Liver (tissue), 8 donors: ENCODE measurements at regions not wholly inside any gene's neighbourhood (a gene's known extent, or its start where the extent isn't known, plus 50 kb on each side); places are given as distances from the start of the nearest gene placed in this dataset.

Source experiments
- DNase-seq: peaks from one replicate; pipeline ENCODE4 v3.0.0-alpha.2; 2017; ENCODE audit warnings: low spot score
- H3K27ac ChIP-seq, 2 donors: one replicate each; pipeline ENCODE4 v1.7.0; 2013; ENCODE audit warnings: inconsistent platforms in 2 of 2, low read length in 2 of 2, control low read depth in 1 of 2, low read depth in 1 of 2, mild to moderate bottlenecking in 1 of 2
- H3K27me3 ChIP-seq, 4 donors: one replicate each; pipeline versions ENCODE4 v1.6.1 to v1.7.0; 2013; ENCODE audit warnings: low read length in 3 of 4, inconsistent platforms in 1 of 4, mild to moderate bottlenecking in 1 of 4, moderate library complexity in 1 of 4; ENCODE audit not compliant: control insufficient read depth in 4 of 4, insufficient read depth in 4 of 4
- H3K36me3 ChIP-seq, 4 donors: one replicate each; pipeline versions ENCODE4 v1.6.1 to v1.7.0; 2013; ENCODE audit warnings: low read length in 3 of 4, mild to moderate bottlenecking in 3 of 4, low read depth in 1 of 4, moderate library complexity in 1 of 4; ENCODE audit not compliant: control insufficient read depth in 4 of 4, insufficient read depth in 3 of 4
- H3K4me1 ChIP-seq, 4 donors: one replicate each; pipeline versions ENCODE4 v1.6.1 to v1.7.0; 2013; ENCODE audit warnings: low read length in 3 of 4, mild to moderate bottlenecking in 3 of 4, moderate library complexity in 1 of 4; ENCODE audit not compliant: control insufficient read depth in 4 of 4, insufficient read depth in 4 of 4
- H3K4me3 ChIP-seq, 3 donors: one replicate each; pipeline versions ENCODE4 v1.6.1 to v1.7.0; 2013; ENCODE audit warnings: low read length in 3 of 3, control low read depth in 1 of 3, low read depth in 1 of 3, mild to moderate bottlenecking in 1 of 3
- H3K9ac ChIP-seq, 2 donors: one replicate each; pipeline ENCODE4 v1.7.0; 2013; ENCODE audit warnings: low read length in 2 of 2, mild to moderate bottlenecking in 2 of 2, moderate library complexity in 2 of 2, control low read depth in 1 of 2, low read depth in 1 of 2
- H3K9me3 ChIP-seq, 4 donors: one replicate each; pipeline versions ENCODE4 v1.6.1 to v1.7.0; 2013; ENCODE audit warnings: low read length in 3 of 4; ENCODE audit not compliant: control insufficient read depth in 4 of 4
- EGR1 ChIP-seq, 2 donors: IDR thresholded peaks; 2 replicates each; pipeline ENCODE4 v1.6.1; 2016 to 2018; ENCODE audit warnings: antibody characterized with exemption in 2 of 2, low read depth in 2 of 2
- FOXA1 ChIP-seq: IDR thresholded peaks from 2 replicates; pipeline ENCODE4 v1.6.1; 2016; ENCODE audit warnings: antibody characterized with exemption
- FOXA2 ChIP-seq: IDR thresholded peaks from 2 replicates; pipeline ENCODE4 v1.6.1; 2016; ENCODE audit warnings: antibody characterized with exemption
- HNF4A ChIP-seq, 2 donors: conservative IDR thresholded peaks; 2 replicates each; pipeline ENCODE4 v1.6.1; 2016; ENCODE audit warnings: antibody characterized with exemption in 2 of 2, mild to moderate bottlenecking in 2 of 2
- HNF4G ChIP-seq: IDR thresholded peaks from 2 replicates; pipeline ENCODE4 v1.6.1; 2016; ENCODE audit warnings: antibody characterized with exemption
- JUND ChIP-seq, 2 donors: IDR thresholded peaks; 2 replicates each; pipeline ENCODE4 v1.6.1; 2016; ENCODE audit warnings: antibody characterized with exemption in 2 of 2
- NR2F2 ChIP-seq: IDR thresholded peaks from 2 replicates; pipeline ENCODE4 v1.6.1; 2016; ENCODE audit warnings: antibody characterized with exemption
- RAD21 ChIP-seq, 2 donors: IDR thresholded peaks; 2 replicates each; pipeline ENCODE4 v1.6.1; 2016; ENCODE audit warnings: antibody characterized with exemption in 2 of 2, mild to moderate bottlenecking in 2 of 2
- RXRA ChIP-seq, 2 donors: IDR thresholded peaks; 2 replicates each; pipeline ENCODE4 v1.6.1; 2017 to 2018; ENCODE audit warnings: antibody characterized with exemption in 2 of 2, mild to moderate bottlenecking in 1 of 2
- SP1 ChIP-seq: IDR thresholded peaks from 2 replicates; pipeline ENCODE4 v1.6.1; 2018; ENCODE audit warnings: antibody characterized with exemption, mild to moderate bottlenecking
- TAF1 ChIP-seq: conservative IDR thresholded peaks from 2 replicates; pipeline ENCODE4 v1.6.1; 2016; ENCODE audit warnings: antibody characterized with exemption, mild to moderate bottlenecking
- YY1 ChIP-seq: IDR thresholded peaks from 2 replicates; pipeline ENCODE4 v1.6.1; 2016; ENCODE audit warnings: antibody characterized with exemption, mild to moderate bottlenecking
- WGBS: extraction: QIAGEN DNeasy Blood & Tissue Kit; methylation state at CpG from one replicate; pipeline ENCODE4 v1.1.7; 2013; 5-methylcytosine and 5-hydroxymethylcytosine counted together
- TF ChIP-seq, protein P1 (sequence below): fragments of 150-350 bp; IDR thresholded peaks from 2 replicates; pipeline ENCODE4 v1.5.1; 2017; ENCODE audit warnings: improper control_type of control experiment, low read depth, low read length; ENCODE audit not compliant: missing input control
- TF ChIP-seq, protein P2 (sequence below): IDR thresholded peaks from 2 replicates; pipeline ENCODE4 v1.6.1; 2016; ENCODE audit warnings: antibody characterized with exemption
- TF ChIP-seq, protein P3 (sequence below): IDR thresholded peaks from 2 replicates; pipeline ENCODE4 v1.6.1; 2016; ENCODE audit warnings: antibody characterized with exemption
- TF ChIP-seq, protein P4 (sequence below): IDR thresholded peaks from 2 replicates; pipeline ENCODE4 v1.6.1; 2016; ENCODE audit warnings: antibody characterized with exemption
- TF ChIP-seq, protein P5 (sequence below): IDR thresholded peaks from 2 replicates; pipeline ENCODE4 v1.6.1; 2016; ENCODE audit warnings: antibody characterized with exemption, mild to moderate bottlenecking
- donor health status: healthy.
- donor health status: healthy.
- donor health status: healthy.
- donor health status: healthy.
- donor health status: healthy.

DNA sequence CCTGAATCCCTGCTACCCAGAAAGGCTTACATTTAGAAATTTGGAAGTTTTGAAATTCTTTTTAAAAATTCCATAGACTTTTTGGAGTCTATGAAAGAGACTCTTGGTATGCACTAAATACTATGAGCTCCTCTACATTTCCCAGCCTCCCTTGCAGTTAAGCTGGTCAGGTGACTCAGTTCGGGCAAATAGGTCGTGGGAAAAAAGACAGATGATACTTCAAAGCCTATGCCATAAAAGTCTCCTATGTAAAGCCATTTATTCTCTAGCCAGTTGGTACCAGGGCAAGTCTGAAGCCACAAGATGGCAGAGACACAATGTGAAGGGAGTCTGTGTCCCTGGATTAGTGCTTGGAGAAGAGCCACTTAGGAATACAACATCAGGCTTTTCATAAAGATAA, 101.8 kb downstream of the BOD1 start:
- DNase-seq, result no peak
- no peak overlapping the region for H3K4me3 ChIP-seq

DNA sequence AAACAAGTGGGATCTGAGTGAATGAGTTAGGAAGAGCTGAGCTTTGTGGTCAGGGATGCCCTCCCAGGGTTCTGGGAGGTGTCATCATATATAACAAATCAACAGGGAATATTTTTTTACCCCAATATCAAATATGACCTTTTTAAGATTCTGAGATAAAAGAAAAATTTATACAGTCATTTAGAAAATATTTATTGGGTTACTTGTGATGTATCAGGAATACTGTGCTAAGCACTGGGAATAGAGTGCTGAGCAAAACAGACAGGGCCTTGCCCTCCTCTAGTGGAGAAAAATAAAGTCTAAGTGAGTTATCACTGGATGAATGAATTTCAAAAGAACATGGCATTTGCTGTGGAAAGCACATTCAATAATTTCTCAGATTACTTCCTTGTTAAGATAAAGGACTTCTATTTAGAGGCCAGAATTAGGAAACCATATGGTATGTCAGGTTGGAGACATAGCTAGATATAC, 102.9 kb downstream of the BOD1 start:
- Histone ChIP-seq H3K4me1 (no peaks in the 10 kb centered on the region), H3K27me3 (peaks cover 0 to 5% (median 2%) of the 10 kb centered on the region in 4 donors), H3K9ac (no peak overlapping the region), H3K27ac (no peak overlapping the region), H3K36me3 (no peaks in the 10 kb centered on the region), H3K4me3 (no peak overlapping the region), H3K9me3 (no peaks in the 10 kb centered on the region)
- TF ChIP-seq EGR1 (IDR thresholded peaks at IDR 0.05; ENCODE audit: low read depth in 2 of 2), result no peak
- TF ChIP-seq, protein P1, sequence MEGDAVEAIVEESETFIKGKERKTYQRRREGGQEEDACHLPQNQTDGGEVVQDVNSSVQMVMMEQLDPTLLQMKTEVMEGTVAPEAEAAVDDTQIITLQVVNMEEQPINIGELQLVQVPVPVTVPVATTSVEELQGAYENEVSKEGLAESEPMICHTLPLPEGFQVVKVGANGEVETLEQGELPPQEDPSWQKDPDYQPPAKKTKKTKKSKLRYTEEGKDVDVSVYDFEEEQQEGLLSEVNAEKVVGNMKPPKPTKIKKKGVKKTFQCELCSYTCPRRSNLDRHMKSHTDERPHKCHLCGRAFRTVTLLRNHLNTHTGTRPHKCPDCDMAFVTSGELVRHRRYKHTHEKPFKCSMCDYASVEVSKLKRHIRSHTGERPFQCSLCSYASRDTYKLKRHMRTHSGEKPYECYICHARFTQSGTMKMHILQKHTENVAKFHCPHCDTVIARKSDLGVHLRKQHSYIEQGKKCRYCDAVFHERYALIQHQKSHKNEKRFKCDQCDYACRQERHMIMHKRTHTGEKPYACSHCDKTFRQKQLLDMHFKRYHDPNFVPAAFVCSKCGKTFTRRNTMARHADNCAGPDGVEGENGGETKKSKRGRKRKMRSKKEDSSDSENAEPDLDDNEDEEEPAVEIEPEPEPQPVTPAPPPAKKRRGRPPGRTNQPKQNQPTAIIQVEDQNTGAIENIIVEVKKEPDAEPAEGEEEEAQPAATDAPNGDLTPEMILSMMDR, result no peak
- TF ChIP-seq HNF4G, result no peak
- TF ChIP-seq, protein P2, sequence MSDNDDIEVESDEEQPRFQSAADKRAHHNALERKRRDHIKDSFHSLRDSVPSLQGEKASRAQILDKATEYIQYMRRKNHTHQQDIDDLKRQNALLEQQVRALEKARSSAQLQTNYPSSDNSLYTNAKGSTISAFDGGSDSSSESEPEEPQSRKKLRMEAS, result no peak
- TF ChIP-seq TAF1, result no peak
- TF ChIP-seq, protein P3, sequence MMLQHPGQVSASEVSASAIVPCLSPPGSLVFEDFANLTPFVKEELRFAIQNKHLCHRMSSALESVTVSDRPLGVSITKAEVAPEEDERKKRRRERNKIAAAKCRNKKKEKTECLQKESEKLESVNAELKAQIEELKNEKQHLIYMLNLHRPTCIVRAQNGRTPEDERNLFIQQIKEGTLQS, result no peak
- no peak for TF ChIP-seq SP1
- no peak for TF ChIP-seq JUND (IDR thresholded peaks at IDR 0.05)
- TF ChIP-seq, protein P4, sequence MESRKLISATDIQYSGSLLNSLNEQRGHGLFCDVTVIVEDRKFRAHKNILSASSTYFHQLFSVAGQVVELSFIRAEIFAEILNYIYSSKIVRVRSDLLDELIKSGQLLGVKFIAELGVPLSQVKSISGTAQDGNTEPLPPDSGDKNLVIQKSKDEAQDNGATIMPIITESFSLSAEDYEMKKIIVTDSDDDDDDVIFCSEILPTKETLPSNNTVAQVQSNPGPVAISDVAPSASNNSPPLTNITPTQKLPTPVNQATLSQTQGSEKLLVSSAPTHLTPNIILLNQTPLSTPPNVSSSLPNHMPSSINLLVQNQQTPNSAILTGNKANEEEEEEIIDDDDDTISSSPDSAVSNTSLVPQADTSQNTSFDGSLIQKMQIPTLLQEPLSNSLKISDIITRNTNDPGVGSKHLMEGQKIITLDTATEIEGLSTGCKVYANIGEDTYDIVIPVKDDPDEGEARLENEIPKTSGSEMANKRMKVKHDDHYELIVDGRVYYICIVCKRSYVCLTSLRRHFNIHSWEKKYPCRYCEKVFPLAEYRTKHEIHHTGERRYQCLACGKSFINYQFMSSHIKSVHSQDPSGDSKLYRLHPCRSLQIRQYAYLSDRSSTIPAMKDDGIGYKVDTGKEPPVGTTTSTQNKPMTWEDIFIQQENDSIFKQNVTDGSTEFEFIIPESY, result no peak
- no peak for TF ChIP-seq FOXA1
- no peak for TF ChIP-seq FOXA2
- TF ChIP-seq HNF4A (conservative IDR thresholded peaks at IDR 0.05), result no peak
- TF ChIP-seq, protein P5, sequence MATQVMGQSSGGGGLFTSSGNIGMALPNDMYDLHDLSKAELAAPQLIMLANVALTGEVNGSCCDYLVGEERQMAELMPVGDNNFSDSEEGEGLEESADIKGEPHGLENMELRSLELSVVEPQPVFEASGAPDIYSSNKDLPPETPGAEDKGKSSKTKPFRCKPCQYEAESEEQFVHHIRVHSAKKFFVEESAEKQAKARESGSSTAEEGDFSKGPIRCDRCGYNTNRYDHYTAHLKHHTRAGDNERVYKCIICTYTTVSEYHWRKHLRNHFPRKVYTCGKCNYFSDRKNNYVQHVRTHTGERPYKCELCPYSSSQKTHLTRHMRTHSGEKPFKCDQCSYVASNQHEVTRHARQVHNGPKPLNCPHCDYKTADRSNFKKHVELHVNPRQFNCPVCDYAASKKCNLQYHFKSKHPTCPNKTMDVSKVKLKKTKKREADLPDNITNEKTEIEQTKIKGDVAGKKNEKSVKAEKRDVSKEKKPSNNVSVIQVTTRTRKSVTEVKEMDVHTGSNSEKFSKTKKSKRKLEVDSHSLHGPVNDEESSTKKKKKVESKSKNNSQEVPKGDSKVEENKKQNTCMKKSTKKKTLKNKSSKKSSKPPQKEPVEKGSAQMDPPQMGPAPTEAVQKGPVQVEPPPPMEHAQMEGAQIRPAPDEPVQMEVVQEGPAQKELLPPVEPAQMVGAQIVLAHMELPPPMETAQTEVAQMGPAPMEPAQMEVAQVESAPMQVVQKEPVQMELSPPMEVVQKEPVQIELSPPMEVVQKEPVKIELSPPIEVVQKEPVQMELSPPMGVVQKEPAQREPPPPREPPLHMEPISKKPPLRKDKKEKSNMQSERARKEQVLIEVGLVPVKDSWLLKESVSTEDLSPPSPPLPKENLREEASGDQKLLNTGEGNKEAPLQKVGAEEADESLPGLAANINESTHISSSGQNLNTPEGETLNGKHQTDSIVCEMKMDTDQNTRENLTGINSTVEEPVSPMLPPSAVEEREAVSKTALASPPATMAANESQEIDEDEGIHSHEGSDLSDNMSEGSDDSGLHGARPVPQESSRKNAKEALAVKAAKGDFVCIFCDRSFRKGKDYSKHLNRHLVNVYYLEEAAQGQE, result no peak
- TF ChIP-seq NR2F2, result no peak
- no peak for TF ChIP-seq RAD21 (IDR thresholded peaks at IDR 0.05)
- no peak for DNase-seq

More for the DNA sequence above, 101.8 kb downstream of the BOD1 start:
- no peak overlapping the region for H3K9ac ChIP-seq
- no peaks in the 10 kb centered on the region for H3K4me1 ChIP-seq
- peaks cover 0 to 8% (median 2%) of the 10 kb centered on the region in 4 donors for H3K27me3 ChIP-seq
- no peaks in the 10 kb centered on the region for H3K9me3 ChIP-seq
- WGBS, result 58% methylated on average over 2 of the region's 2 CpGs
- no peak overlapping the region for H3K27ac ChIP-seq
- no peaks in the 10 kb centered on the region for H3K36me3 ChIP-seq
- no peak for TF ChIP-seq JUND (IDR thresholded peaks at IDR 0.05)
- TF ChIP-seq, protein P4, result no peak
- no peak for TF ChIP-seq FOXA1
- no peak for TF ChIP-seq RXRA (IDR thresholded peaks at IDR 0.05)
- TF ChIP-seq, protein P2, result no peak
- no peak for TF ChIP-seq HNF4A (conservative IDR thresholded peaks at IDR 0.05)
- no peak for TF ChIP-seq YY1
